NCI-H146 (cell line): ENCODE measurements at regions not wholly inside any gene's neighbourhood (a gene's known extent, or its start where the extent isn't known, plus 50 kb on each side); places are given as distances from the start of the nearest gene placed in this dataset.

Experiments
- DNase-seq: peaks from one replicate; lab custom pipeline; 2025; lab: John Stamatoyannopoulos, UW

GRCh38 chr2:236972491-236973342, 113.0 kb upstream of the COPS8 start:
- no peak for DNase-seq

GRCh38 chr2:236973343-236973980, 112.2 kb upstream of the COPS8 start:
- DNase-seq, result no peak

GRCh38 chr2:236974148-236974547, 111.5 kb upstream of the COPS8 start:
- no peak for DNase-seq

- DNase-seq, result no peak
Observed at GRCh38 chr2:236974752-236975151, 110.9 kb upstream of the COPS8 start.

- no peak for DNase-seq
Observed at GRCh38 chr2:236975766-236976165, 109.9 kb upstream of the COPS8 start.

- DNase-seq, result no peak
Observed at GRCh38 chr2:236976266-236977062, 109.2 kb upstream of the COPS8 start.

GRCh38 chr2:236977063-236977851, 108.4 kb upstream of the COPS8 start:
- no peak for DNase-seq

GRCh38 chr2:236977852-236978398, 107.8 kb upstream of the COPS8 start:
- DNase-seq, result no peak

GRCh38 chr2:236979664-236980063, 106.0 kb upstream of the COPS8 start:
- DNase-seq, result no peak

- DNase-seq, result no peak
Observed at GRCh38 chr2:236980961-236981360, 104.7 kb upstream of the COPS8 start.

GRCh38 chr2:236981701-236982485, 103.8 kb upstream of the COPS8 start:
- no peak for DNase-seq

GRCh38 chr2:236982693-236983455, 102.8 kb upstream of the COPS8 start:
- DNase-seq, result no peak

GRCh38 chr2:236984046-236984445, 101.6 kb upstream of the COPS8 start:
- no peak for DNase-seq

- no peak for DNase-seq
Observed at GRCh38 chr2:236985761-236986339, 99.8 kb upstream of the COPS8 start.

- no peak for DNase-seq
Observed at GRCh38 chr2:236986524-236987330, 99.0 kb upstream of the COPS8 start.

- DNase-seq, result no peak
Observed at GRCh38 chr2:236988216-236988615, 97.5 kb upstream of the COPS8 start.

- no peak for DNase-seq
Observed at GRCh38 chr2:236988690-236989624, 96.7 kb upstream of the COPS8 start.

GRCh38 chr2:236990552-236990951, 95.1 kb upstream of the COPS8 start:
- no peak for DNase-seq
